GM12892 (cell line): ENCODE measurements at regions not wholly inside any gene's neighbourhood (a gene's known extent, or its start where the extent isn't known, plus 50 kb on each side); places are given as distances from the start of the nearest gene placed in this dataset.

Source experiments
- DNase-seq: peaks from one replicate; pipeline ENCODE4 v3.0.0; 2011; ENCODE audit not compliant: insufficient read length
- FAIRE-seq: peaks from 2 replicates; lab custom pipeline; 2011; peaks lifted over from hg19 to GRCh38; lab: Jason Lieb, UNC
- POLR2A ChIP-seq: IDR thresholded peaks from 2 replicates; pipeline ENCODE4 v1.6.1; 2011; ENCODE audit warnings: low read depth, low read length, control low read depth
- POLR2AphosphoS5 ChIP-seq: IDR thresholded peaks from 2 replicates; pipeline ENCODE4 v1.6.1; 2011; ENCODE audit warnings: low read depth, low read length, control low read depth
- TAF1 ChIP-seq: IDR thresholded peaks from 2 replicates; pipeline ENCODE4 v1.6.1; 2011; ENCODE audit warnings: low read depth, mild to moderate bottlenecking, control low read depth, low read length, borderline replicate concordance

DNA sequence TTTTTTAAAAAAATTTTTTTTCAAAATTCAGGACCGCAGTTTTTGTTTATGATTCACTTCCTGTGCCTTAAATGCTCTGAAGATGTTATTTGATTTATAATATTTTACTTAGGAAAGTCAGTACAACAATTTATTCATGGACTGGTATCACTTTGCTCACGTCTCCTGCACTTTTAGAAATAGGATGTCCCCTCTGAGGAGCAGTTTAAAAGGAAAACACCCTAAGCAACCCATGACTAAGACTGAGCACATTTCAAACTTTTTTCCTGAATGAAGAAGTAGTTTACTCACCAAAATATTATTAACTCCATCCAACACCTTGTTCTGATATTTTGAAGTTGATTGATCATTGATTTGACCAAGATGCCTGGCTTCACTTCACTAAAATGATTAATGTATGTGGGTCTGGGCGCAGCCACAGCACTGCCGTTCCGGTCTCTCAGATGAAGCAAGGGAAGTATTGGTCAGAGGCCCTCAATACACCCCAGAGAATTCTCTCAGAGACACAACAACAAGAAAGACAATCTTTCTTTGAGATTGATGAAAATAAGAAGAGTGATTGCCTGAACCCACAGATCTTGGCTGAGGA is 223.9 kb downstream of the TGFB2 start:
- TF ChIP-seq TAF1 (no peak), POLR2A (no peak), POLR2AphosphoS5 (no peak)
- FAIRE-seq (no peak), DNase-seq (no peak)

DNA sequence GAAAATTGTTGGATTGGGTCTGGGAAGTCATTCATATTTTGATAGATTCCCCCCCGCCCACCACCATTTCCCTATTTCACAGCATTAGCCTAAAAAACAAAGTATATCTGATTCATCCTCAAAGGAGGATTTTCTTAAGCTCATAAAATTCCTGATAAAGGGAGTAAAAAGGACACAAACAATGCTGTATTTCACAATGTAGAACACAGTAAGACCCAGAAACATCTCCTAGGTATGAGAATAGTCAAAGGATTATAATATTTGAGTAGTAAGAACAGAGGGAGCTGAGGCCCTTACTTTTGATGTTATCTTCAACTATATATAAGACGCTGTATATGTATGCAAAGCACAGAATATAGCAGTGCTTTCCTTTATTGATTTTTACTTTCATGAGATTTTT is 225.3 kb downstream of the TGFB2 start:
- FAIRE-seq (no peak), DNase-seq (no peak)
- TF ChIP-seq POLR2A: no peak
- TF ChIP-seq POLR2AphosphoS5: no peak
- no peak for TF ChIP-seq TAF1

DNA sequence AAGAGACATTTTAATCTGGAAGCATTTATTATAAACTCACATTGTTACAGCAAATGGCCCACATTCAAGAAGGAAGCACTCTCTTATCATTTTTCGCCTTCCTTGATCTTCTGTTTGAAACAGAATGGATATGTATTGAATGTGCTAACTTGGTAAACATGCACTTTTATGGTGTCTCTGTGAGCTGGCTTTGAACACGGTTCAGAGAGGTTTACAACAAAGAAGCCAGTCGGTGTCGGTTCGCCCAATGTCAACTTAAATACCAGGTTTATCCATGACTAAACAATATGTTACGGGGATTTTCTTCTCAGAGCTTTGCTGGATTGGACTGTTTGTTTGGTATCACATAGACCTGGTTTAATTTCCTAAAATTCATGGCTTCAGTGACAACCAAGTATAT is 226.4 kb downstream of the TGFB2 start:
- TF ChIP-seq TAF1 (no peak), POLR2A (no peak), POLR2AphosphoS5 (no peak)
- no peak for DNase-seq
- FAIRE-seq: no peak

DNA sequence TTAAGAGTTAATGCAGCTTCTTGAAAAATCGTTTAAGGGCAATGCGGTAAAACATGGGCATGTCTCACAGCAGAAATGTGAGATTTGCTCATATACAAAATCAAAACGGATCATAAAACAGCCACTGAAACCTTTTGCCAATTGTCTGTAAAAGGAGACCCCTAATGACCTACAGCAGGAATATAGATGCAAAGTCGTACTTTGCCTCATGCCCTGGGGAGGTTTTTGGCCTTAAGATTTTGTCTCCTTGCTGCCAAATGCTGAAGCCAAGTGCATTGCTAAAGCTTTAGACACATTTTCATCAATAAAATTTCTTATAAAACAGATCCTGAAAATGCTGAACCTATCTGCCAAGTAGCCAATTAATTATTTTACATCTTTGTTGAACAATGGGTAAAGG is 226.9 kb downstream of the TGFB2 start:
- FAIRE-seq: no peak
- DNase-seq: no peak
- no peak for TF ChIP-seq TAF1
- TF ChIP-seq POLR2AphosphoS5: no peak
- TF ChIP-seq POLR2A: no peak

DNA sequence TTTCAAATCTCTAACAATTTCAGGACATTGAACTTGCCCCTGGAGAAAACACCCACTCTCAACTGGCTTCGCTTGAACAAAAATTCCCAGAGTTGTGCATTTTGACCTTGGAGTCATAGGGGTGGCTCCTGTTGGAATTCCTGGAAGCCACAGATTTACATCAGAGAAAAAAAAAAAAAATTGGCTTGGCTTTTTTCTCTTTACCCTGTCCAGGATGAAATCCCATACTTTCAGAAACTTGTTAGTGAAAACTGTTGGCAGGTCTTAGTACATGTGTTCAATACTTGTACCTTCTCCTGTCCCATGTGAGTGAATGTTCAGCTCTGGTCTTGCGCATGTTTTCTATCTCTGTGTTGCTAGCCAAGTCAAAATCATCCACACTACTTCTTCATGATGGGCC is 228.8 kb downstream of the TGFB2 start:
- no peak for FAIRE-seq
- DNase-seq: no peak
- TF ChIP-seq POLR2AphosphoS5 (no peak), POLR2A (no peak), TAF1 (no peak)

DNA sequence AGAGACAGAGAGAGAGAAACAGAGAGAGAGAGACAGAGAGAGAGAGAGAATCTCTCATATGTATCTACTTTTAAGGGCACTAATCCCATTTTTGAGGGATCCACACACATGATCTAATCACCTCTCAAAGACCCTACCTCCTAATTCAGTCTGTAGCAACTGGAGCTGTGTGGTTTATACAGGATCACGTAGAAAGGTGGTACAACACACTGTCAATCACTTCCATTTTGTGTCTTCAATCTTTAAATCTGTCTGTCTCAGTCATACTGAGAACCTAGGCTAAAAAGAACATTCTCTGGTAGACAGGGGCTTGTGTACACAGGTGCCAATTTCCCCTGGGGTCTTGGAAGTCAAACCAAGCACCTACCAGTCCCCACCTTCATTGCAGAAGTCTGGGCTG is 229.9 kb downstream of the TGFB2 start:
- DNase-seq (no peak), FAIRE-seq (no peak)
- TF ChIP-seq TAF1: no peak

DNA sequence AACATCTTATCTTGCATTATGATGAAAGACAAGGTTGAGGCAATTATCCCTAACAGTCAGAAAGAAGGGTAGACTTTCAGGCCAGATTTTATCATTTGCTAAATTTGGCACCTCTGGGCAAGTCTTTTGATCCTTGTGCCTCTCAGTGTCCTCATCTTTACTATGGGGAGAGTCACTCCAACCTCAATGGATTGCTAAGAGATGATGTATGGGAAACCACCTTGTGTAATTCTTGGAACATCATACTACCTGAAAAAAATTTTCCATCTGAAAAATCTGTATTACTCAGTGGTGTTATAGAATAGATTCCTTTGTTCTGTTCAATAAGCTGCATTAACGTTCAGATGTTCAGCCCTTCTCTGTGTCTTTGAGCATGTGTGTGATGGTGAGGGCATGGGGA is 230.7 kb downstream of the TGFB2 start:
- FAIRE-seq (no peak), DNase-seq (no peak)
- no peak for TF ChIP-seq POLR2A
- no peak for TF ChIP-seq TAF1
- TF ChIP-seq POLR2AphosphoS5: no peak

DNA sequence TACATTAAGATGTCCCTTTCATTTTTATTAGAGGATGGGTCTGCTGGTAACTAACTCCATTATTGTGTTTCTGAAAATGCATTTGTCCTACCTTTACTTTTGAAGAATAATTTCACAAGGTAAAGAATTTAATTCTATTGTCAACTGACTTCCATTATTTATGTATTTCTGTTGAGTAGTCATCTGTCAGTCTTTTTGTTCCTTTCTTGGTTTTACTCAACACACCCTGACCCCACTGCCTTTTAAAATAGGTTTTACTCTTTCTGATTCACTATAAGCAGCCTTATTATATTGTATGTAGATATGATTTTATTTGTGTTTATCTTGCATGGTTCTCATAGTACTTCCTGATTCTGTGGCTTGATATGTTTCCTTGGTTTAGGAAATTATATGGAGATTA is 237.5 kb downstream of the TGFB2 start:
- DNase-seq (no peak), FAIRE-seq (no peak)
- TF ChIP-seq POLR2A (no peak), TAF1 (no peak), POLR2AphosphoS5 (no peak)

DNA sequence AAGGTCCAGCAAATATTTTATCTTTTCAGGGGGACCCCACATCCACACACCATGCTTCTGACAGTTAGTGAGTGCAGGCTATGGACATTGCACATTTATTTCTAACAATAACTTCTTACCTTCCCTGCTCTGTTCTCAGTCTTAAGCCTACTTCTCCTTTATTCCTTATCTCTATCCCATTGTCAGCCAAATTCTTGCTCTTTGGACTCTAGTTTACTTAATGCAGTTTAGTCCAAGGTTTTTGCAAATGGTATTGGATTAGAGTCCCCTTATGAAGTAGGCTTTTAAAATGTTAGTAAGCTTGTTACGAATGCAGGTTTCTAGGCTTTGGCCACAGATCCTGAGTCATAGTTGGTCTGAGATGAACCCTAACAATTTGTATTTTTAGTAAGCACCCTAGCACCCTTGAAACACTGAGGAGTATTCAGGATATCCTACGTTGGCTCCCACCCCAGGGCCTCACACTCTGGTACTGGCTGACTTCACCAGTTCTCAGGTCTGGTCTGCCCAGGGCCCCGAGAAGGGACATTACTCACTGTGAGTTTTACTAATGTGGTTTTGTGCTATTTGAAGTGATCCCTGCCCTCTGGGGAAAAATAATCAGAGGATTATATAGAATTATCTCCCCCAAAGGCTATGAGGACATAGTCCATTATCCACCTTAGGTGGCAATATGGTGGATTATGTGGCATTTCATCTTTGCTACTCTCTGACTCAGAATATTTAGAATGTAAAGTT is 239.5 kb downstream of the TGFB2 start:
- no peak for TF ChIP-seq TAF1
- TF ChIP-seq POLR2AphosphoS5: no peak
- TF ChIP-seq POLR2A: no peak
- FAIRE-seq (no peak), DNase-seq (no peak)

DNA sequence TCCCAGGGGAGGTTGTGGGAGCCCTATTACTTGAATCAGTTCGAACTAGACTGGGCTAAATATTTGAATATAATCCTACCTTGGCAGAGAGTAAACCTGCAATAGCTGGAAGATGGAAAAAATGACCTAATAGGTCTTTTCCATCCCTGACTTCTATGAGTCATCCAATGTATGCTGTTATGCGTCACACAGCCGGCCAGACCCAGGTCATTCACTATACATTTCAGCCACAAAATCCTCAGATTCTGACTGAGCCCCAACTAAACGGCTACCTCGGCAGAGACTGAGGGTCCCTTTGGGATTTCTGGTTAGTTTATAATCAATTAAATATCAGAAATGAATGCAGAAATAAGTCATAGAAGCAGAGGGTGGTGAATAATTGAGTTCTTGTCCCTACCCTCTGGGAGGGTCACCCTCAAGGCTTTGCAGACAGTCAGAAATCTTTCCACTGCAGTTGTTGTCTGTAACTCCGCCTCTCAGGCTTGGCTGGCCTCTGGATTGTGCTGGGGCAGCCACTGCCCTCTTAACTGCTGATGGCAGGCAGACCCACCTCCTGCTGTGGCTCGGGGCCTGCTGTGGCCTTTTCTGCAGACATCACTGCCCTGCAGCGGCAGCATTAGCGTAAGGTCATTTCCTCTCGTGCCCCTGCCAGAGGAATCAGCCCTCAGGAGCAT is 240.5 kb downstream of the TGFB2 start:
- DNase-seq: no peak
- FAIRE-seq: no peak
- no peak for TF ChIP-seq POLR2AphosphoS5
- TF ChIP-seq POLR2A: no peak
- TF ChIP-seq TAF1: no peak

DNA sequence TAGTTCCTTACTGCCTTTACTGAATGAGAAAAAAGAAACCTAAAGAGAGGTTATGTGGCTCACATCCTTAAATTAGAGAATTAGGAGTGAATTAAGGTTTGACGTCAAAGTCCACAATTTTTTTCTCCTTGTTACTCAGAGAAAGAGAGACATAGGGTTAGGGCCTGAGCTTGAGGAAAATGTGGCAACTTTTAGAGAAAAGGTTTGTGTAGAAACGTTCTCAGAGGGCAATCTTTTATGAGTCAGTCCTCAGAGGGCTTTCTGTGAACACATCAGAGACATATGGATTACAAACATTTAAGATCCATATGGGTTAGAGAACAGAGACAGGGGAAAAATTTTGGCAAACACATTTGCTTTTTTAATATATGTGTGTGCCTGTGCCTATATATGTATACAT is 242.8 kb downstream of the TGFB2 start:
- FAIRE-seq (no peak), DNase-seq (no peak)
- no peak for TF ChIP-seq POLR2A
